Epidermal melanocyte (primary cell): ENCODE measurements at regions not wholly inside any gene's neighbourhood (a gene's known extent, or its start where the extent isn't known, plus 50 kb on each side); places are given as distances from the start of the nearest gene placed in this dataset.

Source experiments
- DNase-seq: peaks from one replicate; pipeline ENCODE4 v3.0.0; 2011; ENCODE audit warnings: low spot score; ENCODE audit not compliant: insufficient read length

DNA sequence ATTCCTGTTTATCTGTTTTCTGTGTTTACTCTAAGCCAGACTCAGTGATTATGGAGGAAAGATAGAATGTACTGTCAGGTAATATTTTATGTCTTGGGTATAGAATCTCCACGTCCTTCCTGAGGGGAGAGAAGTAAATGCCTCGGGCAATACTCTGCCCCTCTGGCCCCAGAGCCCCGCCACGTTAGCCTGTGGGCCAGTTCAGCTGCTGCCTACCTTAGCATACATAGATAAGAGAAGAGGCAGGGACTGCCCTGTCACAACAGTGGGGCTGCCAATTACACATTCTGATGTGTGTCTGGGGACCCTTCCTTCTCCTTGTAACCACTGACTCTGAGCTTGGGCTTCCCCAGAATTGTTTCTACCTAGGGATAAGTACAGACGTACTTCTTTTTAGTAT, 347.7 kb upstream of the ATP11B start:
- DNase-seq, result no peak

DNA sequence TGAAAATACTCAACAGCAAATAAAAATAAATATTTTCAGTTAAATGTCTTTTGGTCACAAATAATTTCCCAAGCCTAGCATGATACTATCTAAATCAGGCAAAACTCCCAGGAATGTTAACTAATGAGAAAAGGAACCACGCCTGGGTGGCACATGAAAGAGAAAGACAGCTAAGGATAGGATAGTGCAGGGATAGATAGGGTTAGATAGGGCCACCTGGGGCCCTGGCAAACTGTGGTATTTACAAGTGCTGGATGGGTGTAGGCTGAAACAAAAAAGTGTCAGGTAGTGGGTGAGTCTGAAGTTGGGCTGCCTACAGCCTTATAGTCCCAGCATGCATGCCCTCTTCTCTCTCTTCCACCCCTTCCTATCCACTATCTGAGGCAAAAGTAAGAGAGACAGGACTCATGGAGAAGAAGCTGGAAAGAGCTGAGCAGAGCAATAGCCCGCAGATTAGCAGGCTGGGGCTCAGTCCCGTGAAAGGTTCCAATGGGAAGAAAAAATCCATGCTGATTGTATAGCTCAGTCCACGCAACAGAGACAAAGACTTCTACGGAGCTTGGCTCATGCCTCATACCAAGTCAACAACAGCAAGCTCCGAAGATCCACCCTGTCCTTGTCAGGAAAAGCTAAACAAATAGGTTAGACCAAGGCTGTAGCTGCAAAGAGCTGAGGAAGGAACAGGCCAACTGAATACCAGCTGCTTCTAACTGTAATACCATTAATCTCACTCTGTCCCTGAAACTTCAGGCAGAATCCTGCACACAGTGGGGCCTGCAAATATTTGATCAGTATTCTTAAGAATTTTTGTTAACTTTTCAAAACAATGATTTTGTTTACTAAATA, 342.1 kb upstream of the ATP11B start:
- DNase-seq, result no peak

DNA sequence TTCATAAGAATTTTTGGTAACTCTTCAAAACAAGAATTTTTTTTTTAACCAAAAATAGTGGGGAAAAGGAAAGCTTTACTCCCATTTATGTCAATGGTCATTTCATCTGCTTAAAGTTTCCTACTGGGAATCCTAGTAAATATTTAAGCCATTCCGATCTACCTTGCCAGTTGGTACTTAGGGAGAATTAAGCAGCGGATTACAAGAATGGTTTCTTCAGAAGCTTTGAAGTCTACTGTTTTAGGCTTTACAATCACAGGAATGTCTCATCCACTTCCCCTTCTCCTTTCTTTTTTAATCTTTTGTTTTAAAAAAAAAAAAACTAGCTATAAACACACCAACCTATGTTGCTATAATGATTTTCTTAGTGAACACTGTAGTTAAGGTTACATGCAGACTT, 341.4 kb upstream of the ATP11B start:
- DNase-seq, result no peak

DNA sequence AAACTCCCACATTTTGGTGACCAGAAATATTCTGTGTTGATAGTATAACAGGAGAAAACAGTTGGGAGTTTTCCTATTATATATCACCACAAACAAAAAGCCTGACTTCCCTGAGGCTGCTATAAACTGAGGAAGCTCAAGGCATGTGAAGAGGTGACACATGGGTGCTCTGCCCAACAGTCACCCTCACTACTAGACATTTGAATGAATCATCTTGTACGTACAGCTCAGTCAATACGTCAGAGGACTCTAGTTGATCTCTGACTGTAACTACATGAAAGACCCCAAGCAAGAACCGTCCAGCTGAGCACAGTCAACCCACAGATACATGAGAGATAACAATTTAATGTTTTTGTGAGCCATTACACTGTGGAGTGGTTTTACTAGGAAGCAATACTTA, 338.3 kb upstream of the ATP11B start:
- no peak for DNase-seq

DNA sequence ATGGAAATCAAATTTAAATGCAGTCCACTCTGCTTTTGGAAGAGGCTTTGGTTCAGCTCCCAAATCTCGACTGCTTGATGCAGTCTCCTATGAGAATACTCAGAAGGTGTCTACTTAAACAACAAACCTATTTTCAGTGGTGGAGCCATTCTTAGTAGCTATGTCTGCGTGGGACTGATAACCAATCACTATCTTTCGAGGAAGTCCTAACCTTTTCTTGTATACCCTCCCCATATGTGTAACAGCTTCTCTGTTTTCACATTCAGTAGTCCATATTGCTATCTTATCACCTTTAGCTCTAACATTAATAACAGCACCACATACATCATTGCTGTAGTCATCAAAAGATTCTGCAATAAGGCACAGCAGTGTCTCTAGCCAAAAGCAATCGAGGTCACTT, 333.0 kb upstream of the ATP11B start:
- DNase-seq, result no peak

DNA sequence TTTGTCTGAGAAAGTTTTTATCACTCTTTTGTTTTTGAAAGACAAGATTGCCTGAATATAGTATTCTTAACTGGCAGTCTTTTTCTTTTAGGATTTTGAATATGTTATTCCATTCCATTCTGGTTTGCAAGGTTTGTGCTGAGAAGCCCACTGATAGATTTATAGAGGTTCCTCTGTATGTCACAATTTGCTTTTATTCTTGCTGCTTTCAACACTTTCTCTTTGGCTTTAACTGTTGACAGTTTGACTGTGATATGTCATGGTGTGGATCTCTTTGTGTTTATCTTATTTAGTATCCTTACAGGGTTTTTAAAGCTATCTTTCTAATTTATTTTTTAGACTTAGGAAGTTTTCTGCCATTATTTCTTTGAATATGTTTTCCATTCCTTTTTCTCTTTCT, 331.2 kb upstream of the ATP11B start:
- DNase-seq, result no peak

DNA sequence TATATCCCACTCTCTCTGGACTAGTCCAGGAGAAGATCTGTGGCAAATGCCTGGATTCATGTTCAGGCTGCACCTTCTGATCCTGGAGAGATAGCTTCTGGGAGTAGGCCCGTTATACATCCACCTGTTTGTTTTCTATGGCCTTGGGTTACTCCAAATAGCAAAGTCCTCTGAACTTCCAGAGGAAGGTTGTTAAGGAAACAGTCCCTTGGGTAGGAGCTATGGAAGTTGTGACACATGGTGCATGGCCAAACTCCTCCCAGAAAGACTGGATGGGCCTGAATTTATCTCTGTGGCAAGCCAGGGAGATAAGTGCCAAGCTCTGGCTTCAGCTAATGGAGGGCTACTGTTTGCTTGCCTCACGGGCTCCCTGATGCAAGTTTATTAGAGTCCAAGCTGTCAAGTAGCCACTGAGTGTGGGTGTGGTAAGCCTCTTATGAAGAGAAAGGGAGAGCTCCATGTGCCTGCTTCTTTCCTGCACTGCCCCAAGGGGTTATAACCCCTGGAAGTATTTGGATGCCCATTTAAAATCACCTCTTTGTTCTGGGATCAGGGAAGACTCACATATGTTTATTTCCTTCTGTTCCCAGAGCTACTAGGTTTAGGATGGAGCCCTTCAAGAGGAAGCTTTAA, 328.7 kb upstream of the ATP11B start:
- no peak for DNase-seq

DNA sequence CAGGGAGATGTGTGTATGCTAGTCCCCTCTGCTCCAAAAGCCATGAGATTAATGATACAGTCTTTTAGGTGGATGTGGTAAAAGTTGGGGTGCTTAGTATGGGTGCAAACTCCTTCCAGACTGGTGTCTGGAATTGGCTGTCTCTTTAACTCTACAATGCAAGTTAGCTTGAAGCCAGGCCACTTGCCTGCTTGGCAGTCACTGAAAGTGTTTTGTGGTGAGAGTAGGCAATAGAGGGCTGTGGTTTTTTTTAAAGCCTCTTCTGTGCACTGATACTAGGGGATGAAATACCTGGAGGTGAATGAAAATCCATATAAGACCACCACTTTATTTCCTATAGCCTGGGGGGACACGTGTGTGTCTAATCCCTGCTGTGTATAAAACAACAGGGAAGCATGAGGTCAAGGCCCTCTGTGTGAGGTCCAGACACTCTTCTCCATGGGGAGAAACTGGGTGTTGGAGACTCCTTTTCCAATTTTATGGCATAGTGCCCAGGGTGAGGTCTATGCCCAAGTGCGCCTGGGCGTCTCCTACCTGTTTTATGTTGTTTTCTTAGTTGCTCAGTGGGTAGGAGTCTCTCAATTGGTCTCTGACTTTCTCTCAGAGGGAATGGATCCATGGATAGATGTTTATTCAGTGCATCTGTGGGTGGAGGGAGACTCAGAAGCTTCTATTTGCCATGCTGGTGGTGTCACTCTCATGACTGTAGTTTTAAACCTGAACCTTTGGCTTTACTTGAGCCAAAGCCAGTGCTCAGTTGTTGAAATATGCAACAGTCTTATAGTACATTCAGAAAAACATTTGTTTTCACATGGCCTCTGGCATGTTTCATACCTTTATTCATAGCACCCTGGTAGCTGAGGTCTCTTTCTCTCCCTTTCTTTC, 327.8 kb upstream of the ATP11B start:
- no peak for DNase-seq

DNA sequence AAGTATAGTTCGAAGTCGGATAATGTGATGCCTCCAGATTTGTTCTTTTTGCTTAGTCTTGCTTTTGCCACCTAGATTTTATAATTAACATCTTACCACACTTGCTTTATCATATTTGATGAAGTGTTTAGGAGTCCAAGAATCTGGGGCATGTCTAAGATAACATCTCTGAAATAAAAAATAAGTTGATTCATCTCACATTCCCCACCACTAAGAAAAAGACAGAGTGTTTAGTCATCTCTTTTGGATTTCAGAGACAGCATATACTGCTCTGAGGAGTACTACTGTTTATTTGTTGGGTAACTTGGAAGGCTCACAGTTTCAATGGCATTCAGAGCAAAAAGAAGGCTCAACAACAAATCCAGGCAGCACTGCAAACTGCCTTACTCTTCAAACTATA, 324.2 kb upstream of the ATP11B start:
- no peak for DNase-seq

DNA sequence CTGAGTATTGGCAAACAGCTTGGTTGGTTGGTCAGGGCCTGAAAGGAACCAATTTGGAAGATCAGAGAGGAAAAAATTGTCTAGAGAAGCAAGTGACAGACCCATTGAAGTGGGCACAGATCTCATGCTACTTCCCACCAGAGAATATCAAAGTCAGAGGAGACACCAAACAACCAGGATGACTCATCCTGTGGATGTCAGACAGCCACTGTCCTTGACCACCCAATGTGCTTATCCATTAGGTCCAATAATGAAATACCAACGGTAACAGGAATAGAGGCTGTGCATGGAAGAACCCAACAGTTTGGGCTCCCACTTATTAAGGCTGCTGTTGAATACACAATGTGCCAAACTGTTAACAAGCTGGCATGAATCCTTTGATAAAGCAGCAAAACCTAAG, 323.1 kb upstream of the ATP11B start:
- DNase-seq, result no peak

DNA sequence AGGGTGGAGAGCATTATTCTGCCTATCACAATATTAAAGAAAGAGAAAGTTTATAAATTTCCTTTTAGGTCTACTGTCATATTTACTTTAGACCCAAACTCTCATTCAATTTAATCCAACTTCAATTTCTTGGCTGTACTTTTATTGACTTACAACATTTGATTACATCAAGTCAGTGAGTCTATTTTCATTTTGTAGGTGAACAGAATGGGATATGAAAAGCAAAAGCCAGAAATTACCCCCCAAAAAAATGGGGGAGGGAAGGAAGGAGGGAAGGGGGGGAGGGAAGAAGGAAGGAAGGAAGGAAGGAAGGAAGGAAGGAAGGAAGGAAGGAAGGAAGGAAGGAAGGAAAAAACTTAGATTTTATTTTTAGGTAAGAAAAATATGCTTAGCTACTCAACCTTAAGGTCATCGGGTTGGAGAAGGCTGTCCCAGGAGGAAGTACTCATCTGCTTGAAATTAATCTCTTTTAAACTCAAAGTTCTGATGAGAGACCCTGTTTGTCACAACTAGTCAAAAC, 320.1 kb upstream of the ATP11B start:
- no peak for DNase-seq

DNA sequence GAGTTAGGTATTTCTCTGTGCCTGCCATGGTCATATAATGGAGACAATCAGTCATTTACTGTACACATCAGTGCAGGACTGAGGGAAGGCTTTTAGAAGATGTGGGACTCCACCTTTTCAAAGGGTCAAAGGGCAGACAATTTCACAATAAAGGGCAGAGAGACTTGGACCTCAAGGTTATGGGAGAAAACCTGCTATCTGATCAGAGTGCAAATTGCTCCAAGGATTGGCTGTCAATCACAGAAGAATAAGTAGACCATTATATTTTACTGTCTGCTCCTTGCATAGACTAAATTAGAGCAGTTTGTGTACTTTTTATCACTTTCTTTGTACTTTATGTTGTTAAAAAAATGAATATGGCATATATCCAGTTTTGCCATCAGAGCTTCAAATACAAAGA, 314.9 kb upstream of the ATP11B start:
- no peak for DNase-seq

DNA sequence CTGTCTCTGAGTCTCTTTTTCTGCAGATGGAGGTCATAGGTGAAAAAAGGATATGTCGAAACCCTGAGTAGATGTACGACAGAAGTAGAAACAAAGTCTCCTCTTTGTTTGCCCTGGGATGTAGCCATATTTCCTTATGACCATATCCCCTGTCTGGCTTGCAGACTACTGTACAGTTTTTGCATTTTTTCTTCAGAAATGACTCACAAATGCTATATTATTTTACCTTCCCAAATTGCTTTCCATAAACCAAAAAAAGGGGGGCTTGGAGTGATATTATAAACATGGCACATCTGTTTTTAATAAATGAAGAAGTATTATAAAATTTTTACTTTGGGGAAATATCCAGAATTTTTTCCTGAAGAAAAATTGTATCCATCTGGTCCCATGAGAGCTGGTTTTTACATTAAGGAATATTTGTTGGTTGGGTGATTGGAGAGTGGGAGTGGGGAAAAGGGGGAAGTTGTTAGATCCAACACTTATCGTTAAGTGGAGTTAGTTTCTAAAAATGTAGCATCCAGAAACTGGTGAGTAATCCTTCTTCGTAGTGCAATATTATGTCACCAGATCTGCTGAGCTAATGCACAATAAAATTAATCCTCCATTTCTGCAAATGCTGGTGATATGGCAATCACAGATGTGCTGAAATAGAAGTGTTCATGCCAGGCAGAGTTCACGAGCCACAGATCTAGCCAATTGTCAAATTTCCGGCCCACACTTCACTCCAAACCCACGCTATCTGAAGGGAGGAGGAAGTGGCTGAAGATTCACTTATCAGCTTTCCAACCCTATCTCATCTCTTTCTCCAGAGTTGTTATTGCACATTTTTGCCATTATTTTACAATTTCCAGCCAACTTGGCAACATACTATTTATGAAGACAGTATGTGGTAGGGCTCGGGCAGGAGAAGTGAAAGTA, 313.6 kb upstream of the ATP11B start:
- no peak for DNase-seq

DNA sequence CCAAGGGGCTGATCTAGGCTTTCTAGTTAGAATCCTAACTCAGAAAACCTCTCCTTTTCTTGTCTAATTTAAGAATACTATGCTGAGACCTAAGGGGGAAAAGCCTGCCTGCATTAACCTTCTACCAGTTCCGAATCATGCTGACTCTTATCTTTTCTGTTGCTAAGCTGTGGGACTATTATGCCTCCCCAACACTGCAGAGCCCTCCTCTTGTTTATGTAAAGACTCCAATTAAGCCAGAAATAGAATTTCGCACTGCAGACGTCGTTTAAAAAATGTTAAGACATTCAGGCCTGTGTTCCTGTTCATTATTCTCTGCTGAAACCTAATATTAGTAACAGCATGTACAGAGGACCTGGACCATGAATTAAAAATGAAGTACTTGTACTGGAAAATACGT, 310.6 kb upstream of the ATP11B start:
- no peak for DNase-seq

DNA sequence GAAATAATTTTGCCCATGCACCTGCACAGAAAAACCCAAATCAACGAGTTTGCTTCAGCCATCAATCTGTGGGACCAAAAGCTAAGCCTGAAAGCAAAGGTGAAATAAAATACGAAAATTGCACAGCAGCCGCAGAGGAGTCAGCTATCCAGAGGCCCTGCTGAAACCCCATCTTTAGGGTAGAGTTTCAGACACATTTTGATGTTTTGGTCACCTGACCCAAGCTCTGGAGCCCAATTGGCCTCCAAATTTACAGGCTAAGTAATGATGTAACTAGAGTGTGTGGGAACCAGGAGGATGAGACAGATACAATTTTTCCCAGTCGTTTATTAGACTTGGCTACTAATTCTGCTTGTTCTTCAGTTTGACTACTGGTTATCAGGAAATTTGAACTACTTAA, 308.6 kb upstream of the ATP11B start:
- DNase-seq, result no peak

DNA sequence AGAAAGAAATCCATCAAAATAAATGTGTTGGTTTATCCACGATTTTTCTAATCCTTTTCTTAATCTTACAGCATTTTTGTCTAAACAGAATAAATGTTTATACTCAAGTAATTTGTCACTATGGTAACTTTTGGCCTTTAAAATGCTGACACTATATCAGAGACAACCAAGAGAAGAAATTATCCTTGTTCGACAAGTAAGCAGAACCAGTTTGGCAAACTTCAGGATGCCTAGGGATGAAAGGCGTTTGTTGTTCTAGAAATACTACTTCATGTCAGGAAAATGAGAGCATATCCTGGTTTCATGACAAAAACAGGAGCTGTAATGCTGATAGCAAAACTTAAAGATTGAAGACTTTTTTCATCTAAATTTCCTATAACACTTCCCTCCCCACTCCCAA, 308.0 kb upstream of the ATP11B start:
- peak; percentile 41 for DNase-seq

DNA sequence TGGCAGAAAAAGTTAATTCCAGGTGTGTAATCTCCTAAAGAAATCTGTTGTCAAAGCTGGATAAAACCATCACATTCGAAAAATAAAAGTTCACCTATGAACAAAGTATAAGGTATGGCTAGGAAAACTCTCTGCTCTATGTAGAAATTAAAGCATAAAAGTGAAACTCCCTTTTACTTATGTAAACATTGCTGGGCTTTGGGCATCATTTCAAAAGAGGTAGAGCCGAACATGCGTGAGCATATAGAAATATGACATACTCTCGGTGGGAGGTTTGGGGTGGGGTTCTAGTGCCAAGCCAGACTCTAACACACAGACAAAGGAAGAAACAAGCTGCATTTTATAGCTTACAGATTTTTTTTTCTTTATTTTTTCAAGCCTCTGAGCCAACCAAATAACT, 306.8 kb upstream of the ATP11B start:
- no peak for DNase-seq

DNA sequence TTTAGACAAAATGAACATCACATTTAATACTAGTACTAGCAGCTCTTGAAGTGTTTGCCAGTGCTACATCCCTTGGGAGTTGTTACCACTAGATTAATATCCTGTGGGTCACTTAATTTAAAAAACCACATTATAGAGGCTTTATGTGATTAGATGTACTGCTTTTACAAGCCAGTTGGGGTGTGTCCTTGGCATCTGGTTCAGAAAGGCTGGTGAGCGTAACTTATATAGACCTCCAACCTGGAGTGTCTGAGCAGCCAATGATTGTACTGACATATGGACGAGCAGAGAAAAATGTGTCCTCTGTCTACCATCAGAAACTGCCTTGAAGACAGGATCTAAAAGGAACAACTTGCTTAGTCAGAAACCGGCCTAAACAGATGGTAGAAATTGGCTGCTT, 306.2 kb upstream of the ATP11B start:
- DNase-seq, result no peak

DNA sequence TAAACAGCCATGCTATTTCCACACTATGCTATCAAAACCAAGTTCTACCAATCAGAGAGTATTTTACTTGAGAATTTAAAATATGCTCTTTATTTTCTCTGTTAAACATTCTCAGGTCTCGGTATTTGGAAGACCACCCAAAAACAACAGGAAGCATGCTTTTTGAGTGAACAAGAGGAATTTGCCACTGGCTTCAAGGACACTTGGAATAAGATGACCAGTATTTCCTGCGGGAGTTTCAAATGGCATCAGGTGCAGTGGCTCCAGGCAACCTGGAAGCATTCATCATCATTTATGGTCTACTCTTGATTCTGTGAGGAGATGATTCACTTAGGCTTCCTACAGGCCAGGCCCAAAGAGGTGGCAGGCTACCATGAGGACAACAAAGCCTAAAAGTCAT, 305.7 kb upstream of the ATP11B start:
- DNase-seq, result no peak

DNA sequence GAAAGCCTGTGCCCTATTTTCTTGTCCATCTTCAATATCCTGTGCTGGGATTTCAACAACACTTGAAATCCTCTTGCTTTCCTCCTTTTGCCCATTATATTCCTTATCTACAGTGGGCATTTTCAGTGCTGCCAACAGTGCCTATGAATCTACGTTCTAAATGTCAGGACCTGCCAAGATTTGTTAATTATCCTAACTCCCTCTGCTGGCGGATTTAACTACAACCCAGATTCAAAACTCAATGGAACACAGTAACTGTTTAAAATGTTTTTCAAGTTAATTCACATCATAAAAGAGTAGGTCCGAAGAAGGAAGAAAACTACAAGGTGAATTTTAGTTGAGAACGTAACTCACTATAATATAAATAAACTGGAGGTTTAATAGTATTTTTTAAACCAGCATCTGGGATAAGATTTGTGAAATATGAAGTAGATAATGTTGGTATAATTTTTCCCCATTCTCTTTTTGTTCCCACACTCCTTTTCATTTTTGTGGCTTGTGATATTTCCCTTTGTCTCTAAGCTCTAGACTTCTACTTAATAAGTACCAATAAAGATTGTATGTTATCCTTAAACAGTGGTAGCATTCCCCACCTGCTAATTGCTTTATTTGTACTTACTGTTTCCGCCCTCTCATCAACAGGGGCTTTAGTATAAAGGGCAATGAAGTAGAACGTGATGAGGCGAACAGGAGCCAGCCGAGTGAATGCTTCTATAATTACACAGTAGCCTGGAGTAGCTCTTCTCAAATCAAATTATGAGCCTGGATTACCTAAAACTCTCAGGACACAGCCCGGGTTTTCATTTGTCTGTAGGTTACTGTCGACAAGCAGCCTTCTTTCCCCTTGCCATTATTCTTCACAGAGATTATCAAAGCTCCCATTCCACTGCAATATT, 302.5 kb upstream of the ATP11B start:
- DNase-seq, result peak; percentile 29
